ENCODE measurements at regions not wholly inside any gene's neighbourhood (a gene's known extent, or its start where the extent isn't known, plus 50 kb on each side); places are given as distances from the start of the nearest gene placed in this dataset.

GRCh38 chrY:7806592-7807515 is 895.3 kb upstream of the AMELY start:
- TF ChIP-seq CTCF (IDR thresholded peaks at IDR 0.05) (no peak), POLR2A (IDR thresholded peaks at IDR 0.05) (no peak)
